ENCODE measurements at regions not wholly inside any gene's neighbourhood (a gene's known extent, or its start where the extent isn't known, plus 50 kb on each side); places are given as distances from the start of the nearest gene placed in this dataset.

DNA sequence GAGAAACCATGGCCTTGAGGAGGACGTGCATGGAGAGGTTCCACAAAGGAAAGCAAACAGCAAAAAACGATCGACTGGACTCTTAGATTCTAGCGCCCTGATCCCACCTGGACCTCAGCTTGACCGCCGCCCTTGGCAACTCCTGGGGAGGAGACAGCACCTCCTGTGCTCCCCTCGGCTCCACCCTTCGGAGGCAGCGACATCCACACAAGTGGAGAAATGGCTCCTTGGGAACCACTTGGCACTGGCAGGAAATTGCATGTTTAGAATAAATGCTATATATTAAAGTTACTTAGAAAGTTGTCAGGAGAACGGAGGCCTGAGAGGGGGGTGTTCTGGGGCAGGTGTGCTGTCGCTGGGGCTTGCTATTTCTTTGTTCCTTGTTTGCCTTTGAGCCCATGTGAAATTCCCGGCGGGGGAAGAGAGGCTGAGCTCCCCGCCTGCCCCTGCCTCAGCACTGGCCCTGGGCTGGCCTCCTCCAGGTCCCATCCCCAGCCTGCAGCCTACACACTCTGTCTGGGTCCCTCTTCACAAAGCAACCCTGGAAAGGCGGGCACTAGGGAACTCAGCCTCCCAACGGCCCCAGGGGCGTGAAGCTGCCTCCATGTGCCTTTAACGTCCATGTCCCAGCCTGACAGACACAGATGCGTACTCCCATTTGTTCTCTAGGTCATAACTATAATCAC is 395.3 kb downstream of the BRD1 start:
- Histone ChIP-seq H3K27me3 (ENCODE audit: control insufficient read depth, low read length) (no peaks in the 10 kb centered on the region), H3K4me3 (ENCODE audit: low read length) (no peak overlapping the region), H3K79me2 (ENCODE audit: control insufficient read depth, low read length) (no peaks in the 10 kb centered on the region), H4K20me1 (ENCODE audit: control insufficient read depth, insufficient read depth, low read depth, low read length) (no peaks in the 10 kb centered on the region), H3K27ac (ENCODE audit: low read depth, low read length) (no peak overlapping the region), H3K9me2 (replicated peaks; ENCODE audit: control insufficient read depth, low read length) (no peaks in the 10 kb centered on the region), H3K4me1 (ENCODE audit: control insufficient read depth, low read length) (peaks cover 20% of the 10 kb centered on the region), H3K36me3 (ENCODE audit: control insufficient read depth, low read length) (no peaks in the 10 kb centered on the region), H3K4me2 (ENCODE audit: low read length) (no peak overlapping the region), H3K9me3 (ENCODE audit: control insufficient read depth, insufficient read depth, low read length) (no peaks in the 10 kb centered on the region), H3F3A (ENCODE audit: control insufficient read depth, insufficient read depth) (0 out of 2 replicates have a peak, but pooled peaks cover 4% of the 10 kb centered on the region)
- no peak for TF ChIP-seq EZH2phosphoT487 (IDR thresholded peaks at IDR 0.05; ENCODE audit: borderline replicate concordance, low read length)
- no peak for TF ChIP-seq CTCF (IDR thresholded peaks at IDR 0.05; ENCODE audit: low read depth, low read length, poor library complexity, severe bottlenecking)

- Histone ChIP-seq H3K27ac (ENCODE audit: low read depth, low read length) (no peak overlapping the region), H3K4me3 (ENCODE audit: low read length) (no peak overlapping the region), H3K27me3 (ENCODE audit: control insufficient read depth, low read length) (no peaks in the 10 kb centered on the region), H3K4me1 (ENCODE audit: control insufficient read depth, low read length) (peaks cover 24% of the 10 kb centered on the region), H3K9me2 (replicated peaks; ENCODE audit: control insufficient read depth, low read length) (no peaks in the 10 kb centered on the region), H3K9me3 (ENCODE audit: control insufficient read depth, insufficient read depth, low read length) (no peaks in the 10 kb centered on the region), H3F3A (ENCODE audit: control insufficient read depth, insufficient read depth) (0 out of 2 replicates have a peak, but pooled peaks cover 4% of the 10 kb centered on the region), H3K79me2 (ENCODE audit: control insufficient read depth, low read length) (no peaks in the 10 kb centered on the region), H4K20me1 (ENCODE audit: control insufficient read depth, insufficient read depth, low read depth, low read length) (no peaks in the 10 kb centered on the region), H3K4me2 (ENCODE audit: low read length) (no peak overlapping the region), H3K36me3 (ENCODE audit: control insufficient read depth, low read length) (no peaks in the 10 kb centered on the region)
- TF ChIP-seq EZH2phosphoT487 (IDR thresholded peaks at IDR 0.05; ENCODE audit: borderline replicate concordance, low read length) = no peak
- no peak for TF ChIP-seq CTCF (IDR thresholded peaks at IDR 0.05; ENCODE audit: low read depth, low read length, poor library complexity, severe bottlenecking)
Observed at GRCh38 chr22:49431551-49431950, 396.1 kb downstream of the BRD1 start.

GRCh38 chr22:49429066-49429465 is 398.6 kb downstream of the BRD1 start:
- H3K4me2 ChIP-seq (ENCODE audit: low read length) = no peak overlapping the region
- no peaks in the 10 kb centered on the region for H3K27me3 ChIP-seq (ENCODE audit: control insufficient read depth, low read length)
- no peak overlapping the region for H3K27ac ChIP-seq (ENCODE audit: low read depth, low read length)
- no peak overlapping the region for H3K4me3 ChIP-seq (ENCODE audit: low read length)
- H3K9me2 ChIP-seq (replicated peaks; ENCODE audit: control insufficient read depth, low read length) = no peaks in the 10 kb centered on the region
- H3F3A ChIP-seq (ENCODE audit: control insufficient read depth, insufficient read depth) = 0 out of 2 replicates have a peak, but pooled peaks cover 4% of the 10 kb centered on the region
- no peaks in the 10 kb centered on the region for H4K20me1 ChIP-seq (ENCODE audit: control insufficient read depth, insufficient read depth, low read depth, low read length)
- H3K4me1 ChIP-seq (ENCODE audit: control insufficient read depth, low read length) = peaks cover 38% of the 10 kb centered on the region
- TF ChIP-seq CTCF (IDR thresholded peaks at IDR 0.05; ENCODE audit: low read depth, low read length, poor library complexity, severe bottlenecking) (peak; percentile 50), EZH2phosphoT487 (IDR thresholded peaks at IDR 0.05; ENCODE audit: borderline replicate concordance, low read length) (no peak)
- no peaks in the 10 kb centered on the region for H3K9me3 ChIP-seq (ENCODE audit: control insufficient read depth, insufficient read depth, low read length)
- no peaks in the 10 kb centered on the region for H3K36me3 ChIP-seq (ENCODE audit: control insufficient read depth, low read length)
- no peaks in the 10 kb centered on the region for H3K79me2 ChIP-seq (ENCODE audit: control insufficient read depth, low read length)
